T47D (cell line): ENCODE measurements at regions not wholly inside any gene's neighbourhood (a gene's known extent, or its start where the extent isn't known, plus 50 kb on each side); places are given as distances from the start of the nearest gene placed in this dataset.
"Not testable (repeated sequence)": the region's sequence is repeated elsewhere in the genome, so short reads cannot be mapped to it uniquely, and the experiment has no call there.

ENCODE experiments used
- DNase-seq, 2 experiments: peaks; one replicate each; pipeline versions ENCODE4 v3.0.0 to v3.0.0-alpha.2; 2011 to 2012; ENCODE audit warnings: low read depth in 1 of 2, low spot score in 1 of 2
- JUND ChIP-seq: IDR thresholded peaks from 2 replicates; pipeline ENCODE4 v1.6.1; 2012; ENCODE audit warnings: low read depth
- in situ Hi-C: cut with HindIII; loops from 2 replicates; pipeline ENCODE4 v1.10.0; 2016; ENCODE audit warnings: low sequenced_read_pairs, low pct_unique_long_range_greater_than_20kb

GRCh38 chr4:55010550-55010949 lies 114.8 kb downstream of the KDR start:
- in situ Hi-C loops: no loop called here

GRCh38 chr4:55008166-55009056 lies 117.0 kb downstream of the KDR start:
- no peak for TF ChIP-seq JUND
- in situ Hi-C loops: no loop called here
- DNase-seq: no peak

More at GRCh38 chr4:55010550-55010949, 114.8 kb downstream of the KDR start:
- TF ChIP-seq JUND: no peak
- DNase-seq: no peak

- in situ Hi-C loops: no loop called here
- DNase-seq: no peak
- no peak for TF ChIP-seq JUND
Observed at GRCh38 chr4:55005910-55006309, 119.5 kb downstream of the KDR start.

GRCh38 chr4:55004831-55005230 lies 120.6 kb downstream of the KDR start:
- no peak for DNase-seq
- in situ Hi-C loops: no loop called here
- no peak for TF ChIP-seq JUND

GRCh38 chr4:55002431-55002830 lies 123.0 kb downstream of the KDR start:
- DNase-seq: no peak
- no peak for TF ChIP-seq JUND
- in situ Hi-C loops: no loop called here

- TF ChIP-seq JUND: no peak
- in situ Hi-C loops: no loop called here
- no peak for DNase-seq
Observed at GRCh38 chr4:55001538-55001937, 123.9 kb downstream of the KDR start.

GRCh38 chr4:54999003-54999402 lies 126.4 kb downstream of the KDR start:
- in situ Hi-C loops: no loop called here
- TF ChIP-seq JUND: no peak
- peak in 1 of 2 experiments; percentile 13 for DNase-seq

- DNase-seq, in situ Hi-C loops: not testable (repeated sequence)
Observed at GRCh38 chr4:54993473-54994026, 131.8 kb downstream of the KDR start.

- no peak for TF ChIP-seq JUND
- DNase-seq: no peak
- in situ Hi-C loops: no loop called here
Observed at GRCh38 chr4:54992266-54992665, 133.1 kb downstream of the KDR start.

GRCh38 chr4:54988655-54989054 lies 136.7 kb downstream of the KDR start:
- in situ Hi-C loops: no loop called here
- no peak for DNase-seq
- no peak for TF ChIP-seq JUND

- TF ChIP-seq JUND: no peak
Observed at GRCh38 chr4:54986095-54986846, 139.1 kb downstream of the KDR start.

GRCh38 chr4:54976682-54977081 lies 148.7 kb downstream of the KDR start:
- DNase-seq: peak in 1 of 2 experiments; percentile 3
- no peak for TF ChIP-seq JUND
- in situ Hi-C loops: no loop called here

More at GRCh38 chr4:54986095-54986846, 139.1 kb downstream of the KDR start:
- in situ Hi-C loops: no loop called here
- DNase-seq: no peak

- in situ Hi-C loops: no loop called here
- no peak for DNase-seq
- no peak for TF ChIP-seq JUND
Observed at GRCh38 chr4:54976031-54976430, 149.4 kb downstream of the KDR start.
